Neural crest cell (in vitro differentiated cells): ENCODE measurements at regions not wholly inside any gene's neighbourhood (a gene's known extent, or its start where the extent isn't known, plus 50 kb on each side); places are given as distances from the start of the nearest gene placed in this dataset.

Experiments
- DNase-seq: peaks from one replicate; pipeline ENCODE4 v3.0.0; 2021; ENCODE audit warnings: low read depth, mixed read lengths, low spot score
- H3K27ac Mint-ChIP-seq: one replicate; pipeline ENCODE4 v1.8.0; 2021; ENCODE audit warnings: mild to moderate bottlenecking, mixed read lengths; ENCODE audit not compliant: unreplicated experiment
- H3K27me3 Mint-ChIP-seq: 2 replicates; pipeline ENCODE4 v1.8.0; 2021; ENCODE audit warnings: low read depth, mild to moderate bottlenecking, mixed read lengths
- H3K36me3 Mint-ChIP-seq: 2 replicates; pipeline ENCODE4 v1.8.0; 2021; ENCODE audit warnings: low read depth, mild to moderate bottlenecking, mixed read lengths
- H3K4me1 Mint-ChIP-seq: 2 replicates; pipeline ENCODE4 v1.8.0; 2021; ENCODE audit warnings: mixed read lengths
- H3K4me3 Mint-ChIP-seq: one replicate; pipeline ENCODE4 v1.8.0; 2021; ENCODE audit warnings: mild to moderate bottlenecking, mixed read lengths
- H3K9me3 Mint-ChIP-seq: 2 replicates; pipeline ENCODE4 v1.8.0; 2021; ENCODE audit warnings: mixed read lengths
- CTCF ChIP-seq: fragments of 200-600 bp; sonication (generic); conservative IDR thresholded peaks from 2 replicates; pipeline ENCODE4 v1.5.0; 2021; ENCODE audit warnings: antibody characterized with exemption, mild to moderate bottlenecking

DNA sequence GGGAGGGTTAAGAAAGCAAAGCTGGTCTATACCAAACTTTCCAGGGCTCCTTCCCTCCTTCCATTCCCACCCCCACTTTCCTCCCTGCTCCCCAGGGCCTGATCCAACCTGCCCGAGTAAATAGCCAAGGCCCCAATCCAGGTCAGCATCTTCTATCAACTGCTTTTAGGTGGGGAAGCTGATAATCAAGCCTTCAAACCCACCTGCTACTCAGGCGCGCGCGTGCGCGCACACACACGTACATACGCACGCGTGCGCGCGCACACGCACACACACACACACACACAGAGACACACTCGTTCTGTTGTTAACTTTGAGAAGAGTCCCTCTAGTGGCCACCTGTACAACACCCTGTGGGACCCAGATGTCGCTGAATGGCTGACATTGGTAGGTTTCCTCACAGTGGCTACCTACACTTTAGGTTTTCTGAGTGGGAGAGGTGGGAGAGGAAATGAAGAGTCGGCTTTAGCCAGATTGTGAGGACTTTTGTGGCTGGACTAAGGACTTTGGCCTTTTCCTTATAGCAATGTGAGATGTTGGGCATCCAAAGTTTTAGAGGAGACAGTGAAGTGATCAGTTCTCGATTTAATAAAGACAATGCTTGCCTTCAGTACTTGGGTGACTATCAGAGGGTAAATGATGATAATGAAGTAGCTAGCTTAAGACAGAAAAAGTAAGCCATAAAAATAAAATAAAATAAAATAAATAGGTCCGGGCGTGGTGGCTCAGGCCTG, 179.9 kb upstream of the C2CD4B start:
- Mint-ChIP-seq H3K36me3 (no peaks in the 10 kb centered on the region), H3K4me1 (peaks cover 12% of the 10 kb centered on the region), H3K9me3 (no peaks in the 10 kb centered on the region), H3K27me3 (no peaks in the 10 kb centered on the region), H3K4me3 (peak overlapping the region; percentile 56), H3K27ac (no peak overlapping the region)
- TF ChIP-seq CTCF = peak; percentile 80
- peak; percentile 33 for DNase-seq

GRCh38 chr15:62346168-62346567, 181.1 kb upstream of the C2CD4B start:
- H3K36me3 Mint-ChIP-seq = no peaks in the 10 kb centered on the region

DNA sequence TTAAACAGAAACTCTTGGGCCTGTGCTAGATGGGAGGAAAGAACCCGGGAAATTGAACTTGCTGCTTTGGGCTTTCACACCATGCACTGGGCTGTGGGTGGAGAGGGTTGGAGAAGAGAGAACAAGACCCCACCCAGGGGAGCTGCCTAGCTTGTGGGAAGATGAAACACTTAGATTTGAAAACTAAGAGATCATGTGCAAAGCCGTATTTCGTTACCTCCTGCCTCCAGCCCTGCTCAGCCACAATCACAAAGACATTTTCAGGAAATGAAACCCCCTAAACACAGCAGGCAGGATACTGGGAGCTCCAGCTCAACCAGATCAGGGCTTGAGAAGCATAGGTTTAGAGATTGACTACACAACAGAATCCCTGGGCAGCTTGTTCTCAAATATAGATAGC, 183.0 kb upstream of the C2CD4B start:
- H3K9me3 Mint-ChIP-seq = no peaks in the 10 kb centered on the region
- H3K4me3 Mint-ChIP-seq = no peak overlapping the region
- no peaks in the 10 kb centered on the region for H3K27me3 Mint-ChIP-seq
- H3K27ac Mint-ChIP-seq = no peak overlapping the region
- no peak for TF ChIP-seq CTCF
- H3K4me1 Mint-ChIP-seq = peaks cover 6% of the 10 kb centered on the region
- DNase-seq = no peak
- no peaks in the 10 kb centered on the region for H3K36me3 Mint-ChIP-seq

More at GRCh38 chr15:62346168-62346567, 181.1 kb upstream of the C2CD4B start:
- Mint-ChIP-seq H3K9me3 (no peaks in the 10 kb centered on the region), H3K4me1 (peaks cover 12% of the 10 kb centered on the region), H3K27ac (no peak overlapping the region), H3K4me3 (no peak overlapping the region), H3K27me3 (no peaks in the 10 kb centered on the region)
- no peak for DNase-seq
- no peak for TF ChIP-seq CTCF

DNA sequence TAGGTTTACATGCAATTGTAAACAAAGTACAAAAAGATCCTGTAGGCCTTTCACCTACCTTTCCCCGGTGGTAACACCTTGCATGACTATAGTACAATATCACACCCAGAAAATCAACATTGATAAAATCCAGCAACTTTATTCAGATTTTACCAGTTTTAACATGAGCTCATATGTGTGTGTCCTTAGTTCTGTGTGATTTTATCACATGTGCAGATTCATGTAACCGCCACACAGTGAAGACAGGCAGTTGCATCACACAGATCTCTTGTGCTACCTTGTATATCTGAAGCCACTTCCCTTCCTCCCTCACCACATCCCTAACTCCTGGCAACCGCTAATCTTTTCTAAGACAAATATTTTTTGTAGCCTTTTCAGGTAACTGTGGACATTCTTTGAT, 183.5 kb upstream of the C2CD4B start:
- no peak for DNase-seq

DNA sequence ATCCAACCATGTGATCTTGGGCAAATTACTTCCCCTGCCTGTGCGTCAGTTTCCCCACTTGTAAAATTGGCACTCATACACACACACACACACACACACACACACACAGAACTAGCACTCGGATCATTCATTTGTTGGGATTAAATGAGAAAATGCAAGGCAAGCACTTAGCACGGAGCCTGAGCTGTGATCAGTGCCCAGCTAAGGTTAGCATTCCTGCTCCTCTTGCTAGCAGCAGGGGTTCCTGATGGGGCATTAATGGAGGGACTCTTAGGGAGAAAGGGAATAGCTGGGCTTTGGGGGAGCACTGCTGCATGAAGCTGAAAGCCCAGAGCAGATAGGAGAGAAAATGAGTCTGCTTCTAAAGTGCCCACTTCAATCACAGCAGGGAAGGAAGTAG, 187.7 kb upstream of the C2CD4B start:
- no peak for DNase-seq
- H3K4me1 Mint-ChIP-seq = no peaks in the 10 kb centered on the region
- TF ChIP-seq CTCF = no peak
- H3K27me3 Mint-ChIP-seq = no peaks in the 10 kb centered on the region
- no peak overlapping the region for H3K4me3 Mint-ChIP-seq
- no peak overlapping the region for H3K27ac Mint-ChIP-seq
- H3K36me3 Mint-ChIP-seq = no peaks in the 10 kb centered on the region
- H3K9me3 Mint-ChIP-seq = no peaks in the 10 kb centered on the region

More for the DNA sequence above, 183.5 kb upstream of the C2CD4B start:
- no peaks in the 10 kb centered on the region for H3K9me3 Mint-ChIP-seq
- H3K4me3 Mint-ChIP-seq = no peak overlapping the region
- TF ChIP-seq CTCF = no peak
- H3K27me3 Mint-ChIP-seq = no peaks in the 10 kb centered on the region
- H3K4me1 Mint-ChIP-seq = peaks cover 6% of the 10 kb centered on the region
- no peak overlapping the region for H3K27ac Mint-ChIP-seq
- H3K36me3 Mint-ChIP-seq = no peaks in the 10 kb centered on the region
